Adrenal gland (tissue), 5 donors: ENCODE measurements at regions not wholly inside any gene's neighbourhood (a gene's known extent, or its start where the extent isn't known, plus 50 kb on each side); places are given as distances from the start of the nearest gene placed in this dataset.

ENCODE experiments used
- POLR2A ChIP-seq, 2 donors: fragments of 450-650 bp; IDR thresholded peaks; one replicate each; pipeline ENCODE4 v1.6.1; 2017; ENCODE audit warnings: antibody characterized with exemption in 2 of 2, mild to moderate bottlenecking in 2 of 2, moderate library complexity in 1 of 2
- TF ChIP-seq, protein P1 (sequence below), 6 experiments: fragments of 450-650 bp in 4 of 6; fragments of 200-600 bp in 2 of 6; sonication (generic) in 1 of 6; IDR thresholded peaks; 1 replicate in 5 of 6; 2 replicates in 1 of 6; pipeline versions ENCODE4 v1.5.1 to v1.8.0; 2016 to 2021; ENCODE audit warnings: antibody characterized with exemption in 6 of 6, mild to moderate bottlenecking in 2 of 6, moderate library complexity in 1 of 6
- donor health status: DM: no; HTN: no; CAD: no.

DNA sequence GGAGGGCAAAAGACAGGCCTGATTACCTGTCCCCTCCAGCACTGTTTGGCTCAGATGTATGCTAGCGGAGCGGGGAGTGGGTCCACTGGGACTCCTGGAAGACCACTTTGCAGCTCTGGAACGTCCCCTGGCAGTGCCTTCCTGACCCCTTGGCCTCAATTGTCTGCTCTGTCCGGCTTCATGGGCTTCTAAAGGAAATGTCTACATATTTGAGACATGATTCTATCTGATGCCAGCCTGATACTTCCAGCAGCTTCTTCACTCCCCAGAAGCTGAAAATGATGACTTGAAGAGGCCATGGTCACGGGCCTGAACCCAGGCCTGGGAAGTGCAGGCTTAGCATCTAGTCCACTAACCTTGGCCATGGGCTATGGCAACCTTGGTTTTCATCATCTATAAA lies 112.1 kb downstream of the ACAA2 start:
- no peak for TF ChIP-seq POLR2A (IDR thresholded peaks at IDR 0.05)
- TF ChIP-seq, protein P1, sequence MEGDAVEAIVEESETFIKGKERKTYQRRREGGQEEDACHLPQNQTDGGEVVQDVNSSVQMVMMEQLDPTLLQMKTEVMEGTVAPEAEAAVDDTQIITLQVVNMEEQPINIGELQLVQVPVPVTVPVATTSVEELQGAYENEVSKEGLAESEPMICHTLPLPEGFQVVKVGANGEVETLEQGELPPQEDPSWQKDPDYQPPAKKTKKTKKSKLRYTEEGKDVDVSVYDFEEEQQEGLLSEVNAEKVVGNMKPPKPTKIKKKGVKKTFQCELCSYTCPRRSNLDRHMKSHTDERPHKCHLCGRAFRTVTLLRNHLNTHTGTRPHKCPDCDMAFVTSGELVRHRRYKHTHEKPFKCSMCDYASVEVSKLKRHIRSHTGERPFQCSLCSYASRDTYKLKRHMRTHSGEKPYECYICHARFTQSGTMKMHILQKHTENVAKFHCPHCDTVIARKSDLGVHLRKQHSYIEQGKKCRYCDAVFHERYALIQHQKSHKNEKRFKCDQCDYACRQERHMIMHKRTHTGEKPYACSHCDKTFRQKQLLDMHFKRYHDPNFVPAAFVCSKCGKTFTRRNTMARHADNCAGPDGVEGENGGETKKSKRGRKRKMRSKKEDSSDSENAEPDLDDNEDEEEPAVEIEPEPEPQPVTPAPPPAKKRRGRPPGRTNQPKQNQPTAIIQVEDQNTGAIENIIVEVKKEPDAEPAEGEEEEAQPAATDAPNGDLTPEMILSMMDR (IDR thresholded peaks at IDR 0.05), result no peak
